Upper lobe of left lung (tissue), 6 donors: ENCODE measurements at regions not wholly inside any gene's neighbourhood (a gene's known extent, or its start where the extent isn't known, plus 50 kb on each side); places are given as distances from the start of the nearest gene placed in this dataset.

ENCODE experiments used
- ATAC-seq, 2 donors: fragments of 200-7000 bp; cut with Tn5 transposase; one replicate each; pipeline ENCODE4 v1.9.1; 2022; ENCODE audit warnings: mild to moderate bottlenecking in 2 of 2, moderate library complexity in 2 of 2; ENCODE audit not compliant: low FRiP score in 2 of 2
- DNase-seq, 2 donors: peaks; one replicate each; pipeline ENCODE4 v3.0.0-alpha.2; 2019 to 2020
- H3K27ac ChIP-seq, 4 donors: fragments of 200-600 bp; sonication (generic); one replicate each; pipeline ENCODE4 v1.5.1; 2016 to 2019
- H3K27me3 ChIP-seq, 4 donors: fragments of 200-600 bp; sonication (generic); one replicate each; pipeline ENCODE4 v1.5.1; 2017 to 2019
- H3K36me3 ChIP-seq, 4 donors: fragments of 200-600 bp; sonication (generic); one replicate each; pipeline ENCODE4 v1.5.1; 2016 to 2019
- H3K4me1 ChIP-seq, 4 donors: fragments of 200-600 bp; sonication (generic); one replicate each; pipeline ENCODE4 v1.5.1; 2018 to 2019
- H3K4me3 ChIP-seq, 4 donors: fragments of 200-600 bp; sonication (generic); one replicate each; pipeline ENCODE4 v1.5.1; 2017 to 2019; ENCODE audit warnings: mild to moderate bottlenecking in 2 of 4, moderate library complexity in 1 of 4
- H3K9me3 ChIP-seq, 4 donors: fragments of 200-600 bp; sonication (generic); one replicate each; pipeline ENCODE4 v1.5.1; 2018 to 2019
- CTCF ChIP-seq, 6 experiments: fragments of 450-650 bp in 4 of 6; fragments of 200-600 bp in 2 of 6; sonication (generic) in 2 of 6; IDR thresholded peaks; one replicate each; pipeline ENCODE4 v1.5.1; 2016 to 2019; ENCODE audit warnings: antibody characterized with exemption in 6 of 6
- EP300 ChIP-seq, 4 donors: sonication (generic); formaldehyde crosslinking; IDR thresholded peaks; one replicate each; pipeline ENCODE4 v1.5.1; 2017; ENCODE audit warnings: antibody characterized with exemption in 4 of 4, control low read depth in 2 of 4
- POLR2A ChIP-seq, 4 donors: fragments of 450-650 bp; IDR thresholded peaks; one replicate each; pipeline ENCODE4 v1.5.1; 2016 to 2017; ENCODE audit warnings: antibody characterized with exemption in 4 of 4, mild to moderate bottlenecking in 2 of 4
- POLR2AphosphoS5 ChIP-seq, 2 donors: sonication (generic); formaldehyde crosslinking; IDR thresholded peaks; one replicate each; pipeline ENCODE4 v1.5.1; 2017; ENCODE audit warnings: antibody characterized with exemption in 2 of 2
- WGBS, 2 donors: methylation state at CpG; one replicate each; pipeline ENCODE4 v1.1.5; 2017 to 2018; 5-methylcytosine and 5-hydroxymethylcytosine counted together
- donor health status: DM: no; HTN: no; CAD: no; lungs with moderate emphysema.
- donor health status: DM: no; HTN: yes; CAD: no; lungs with severe emphysema.

- no peak for DNase-seq
- Histone ChIP-seq H3K27me3 (no peaks in the 10 kb centered on the region), H3K36me3 (no peaks in the 10 kb centered on the region), H3K9me3 (no peaks in the 10 kb centered on the region), H3K27ac (no peak overlapping the region), H3K4me1 (no peaks in the 10 kb centered on the region), H3K4me3 (no peak overlapping the region)
- TF ChIP-seq EP300 (IDR thresholded peaks at IDR 0.05) (no peak), POLR2AphosphoS5 (IDR thresholded peaks at IDR 0.05) (no peak), POLR2A (IDR thresholded peaks at IDR 0.05) (no peak), CTCF (IDR thresholded peaks at IDR 0.05) (no peak)
- WGBS, 2 donors: 80 to 81% methylated on average over 4 of the region's 4 CpGs
- no peak for ATAC-seq
Measured at GRCh38 chr11:133710681-133711240, 134.6 kb downstream of the SPATA19 start.

GRCh38 chr11:133710241-133710640 is 135.1 kb downstream of the SPATA19 start:
- DNase-seq (no peak), ATAC-seq (no peak)
- no peaks in the 10 kb centered on the region for H3K36me3 ChIP-seq
- WGBS, 2 donors: 99 to 100% methylated on average over 3 of the region's 3 CpGs
- TF ChIP-seq POLR2AphosphoS5 (IDR thresholded peaks at IDR 0.05) (no peak), CTCF (IDR thresholded peaks at IDR 0.05) (no peak), EP300 (IDR thresholded peaks at IDR 0.05) (no peak), POLR2A (IDR thresholded peaks at IDR 0.05) (no peak)
- no peak overlapping the region for H3K27ac ChIP-seq
- H3K27me3 ChIP-seq: no peaks in the 10 kb centered on the region
- H3K9me3 ChIP-seq: no peaks in the 10 kb centered on the region
- H3K4me1 ChIP-seq: no peaks in the 10 kb centered on the region
- H3K4me3 ChIP-seq: no peak overlapping the region

GRCh38 chr11:133708547-133709051 is 136.7 kb downstream of the SPATA19 start:
- Histone ChIP-seq H3K4me1 (no peaks in the 10 kb centered on the region), H3K9me3 (no peaks in the 10 kb centered on the region), H3K4me3 (no peak overlapping the region), H3K36me3 (no peaks in the 10 kb centered on the region), H3K27ac (no peak overlapping the region), H3K27me3 (no peaks in the 10 kb centered on the region)
- no peak for ATAC-seq
- no peak for TF ChIP-seq POLR2A (IDR thresholded peaks at IDR 0.05)
- no peak for TF ChIP-seq POLR2AphosphoS5 (IDR thresholded peaks at IDR 0.05)
- no peak for TF ChIP-seq CTCF (IDR thresholded peaks at IDR 0.05)
- TF ChIP-seq EP300 (IDR thresholded peaks at IDR 0.05): no peak
- no peak for DNase-seq
- whole genome bisulfite sequencing, 2 donors: 87 to 88% methylated on average over 5 of the region's 5 CpGs

- no peak for DNase-seq
- ATAC-seq: no peak
- no peak overlapping the region for H3K27ac ChIP-seq
- no peaks in the 10 kb centered on the region for H3K36me3 ChIP-seq
- H3K27me3 ChIP-seq: no peaks in the 10 kb centered on the region
- no peak for TF ChIP-seq CTCF (IDR thresholded peaks at IDR 0.05)
- no peak for TF ChIP-seq POLR2A (IDR thresholded peaks at IDR 0.05)
- no peak for TF ChIP-seq EP300 (IDR thresholded peaks at IDR 0.05)
- no peak for TF ChIP-seq POLR2AphosphoS5 (IDR thresholded peaks at IDR 0.05)
- H3K9me3 ChIP-seq: no peaks in the 10 kb centered on the region
- H3K4me3 ChIP-seq: no peak overlapping the region
- H3K4me1 ChIP-seq: no peaks in the 10 kb centered on the region
Measured at GRCh38 chr11:133706925-133707794, 138.2 kb downstream of the SPATA19 start.
